Fibroblast of lung (primary cell): ENCODE measurements at regions not wholly inside any gene's neighbourhood (a gene's known extent, or its start where the extent isn't known, plus 50 kb on each side); places are given as distances from the start of the nearest gene placed in this dataset.

Source experiments
- DNase-seq, 2 donors: peaks; one replicate each; pipeline versions ENCODE4 v3.0.0 to v3.0.0-alpha.2; 2010; ENCODE audit warnings: low read depth in 2 of 2
- H2AFZ ChIP-seq: 2 replicates; pipeline ENCODE4 v1.5.1; 2012; ENCODE audit warnings: low read length, control low read depth, inconsistent platforms
- H3K27ac ChIP-seq: 2 replicates; pipeline ENCODE4 v1.5.1; 2011; ENCODE audit warnings: low read length, control low read depth; ENCODE audit not compliant: insufficient read depth
- H3K27me3 ChIP-seq: 2 replicates; pipeline ENCODE4 v1.5.1; 2011; ENCODE audit warnings: mild to moderate bottlenecking, low read length; ENCODE audit not compliant: control insufficient read depth, insufficient read depth
- H3K36me3 ChIP-seq: 2 replicates; pipeline ENCODE4 v1.5.1; 2011; ENCODE audit warnings: low read length; ENCODE audit not compliant: control insufficient read depth, insufficient read depth
- H3K4me1 ChIP-seq: 2 replicates; pipeline ENCODE4 v1.5.1; 2011; ENCODE audit warnings: low read length; ENCODE audit not compliant: control insufficient read depth, insufficient read depth; ENCODE audit errors: extremely low read depth
- H3K4me2 ChIP-seq: 2 replicates; pipeline ENCODE4 v1.5.1; 2011; ENCODE audit warnings: low read length, control low read depth; ENCODE audit not compliant: insufficient read depth; ENCODE audit errors: extremely low read depth
- H3K4me3 ChIP-seq, 4 experiments: fragments of 200-600 bp in 1 of 4; sonication (generic) in 1 of 4; replicated peaks in 1 of 4; 2 replicates each; pipeline ENCODE4 v1.5.1; 2011 to 2016; ENCODE audit warnings: low read length in 4 of 4, low read depth in 3 of 4, mild to moderate bottlenecking in 3 of 4, control low read depth in 2 of 4, inconsistent platforms in 1 of 4, mixed read lengths in 1 of 4; ENCODE audit not compliant: insufficient read depth in 1 of 4; ENCODE audit errors: control extremely low read depth in 1 of 4
- H3K79me2 ChIP-seq: 2 replicates; pipeline ENCODE4 v1.5.1; 2012; ENCODE audit warnings: mild to moderate bottlenecking, low read length, inconsistent platforms; ENCODE audit not compliant: control insufficient read depth, insufficient read depth
- H3K9ac ChIP-seq: 2 replicates; pipeline ENCODE4 v1.5.1; 2011; ENCODE audit warnings: mild to moderate bottlenecking, low read length, control low read depth; ENCODE audit not compliant: insufficient read depth
- H3K9me3 ChIP-seq: 2 replicates; pipeline ENCODE4 v1.5.1; 2012; ENCODE audit warnings: low read depth, low read length; ENCODE audit not compliant: control insufficient read depth, insufficient read depth
- H4K20me1 ChIP-seq: 2 replicates; pipeline ENCODE4 v1.5.1; 2011; ENCODE audit warnings: low read length; ENCODE audit not compliant: control insufficient read depth, insufficient read depth; ENCODE audit errors: extremely low read depth
- CTCF ChIP-seq, 2 donors: IDR thresholded peaks in 1 of 2; conservative IDR thresholded peaks in 1 of 2; 1 replicate in 1 of 2; 2 replicates in 1 of 2; pipeline ENCODE4 v1.5.1; 2011 to 2012; ENCODE audit warnings: low read length in 2 of 2, control low read depth in 1 of 2, inconsistent platforms in 1 of 2, low read depth in 1 of 2, mild to moderate bottlenecking in 1 of 2
- EZH2 ChIP-seq: IDR thresholded peaks from 2 replicates; pipeline ENCODE4 v1.5.1; 2012; ENCODE audit warnings: low read length, control low read depth, mild to moderate bottlenecking; ENCODE audit errors: missing control alignments

- Histone ChIP-seq H3K27ac (no peak overlapping the region), H3K79me2 (no peaks in the 10 kb centered on the region), H3K4me2 (no peak overlapping the region), H4K20me1 (no peaks in the 10 kb centered on the region), H3K36me3 (no peaks in the 10 kb centered on the region), H3K4me3 (no peak overlapping the region), H3K9me3 (no peaks in the 10 kb centered on the region), H3K9ac (no peak overlapping the region), H2AFZ (no peak overlapping the region), H3K4me1 (no peaks in the 10 kb centered on the region), H3K27me3 (no peaks in the 10 kb centered on the region)
- no peak for TF ChIP-seq EZH2
- TF ChIP-seq CTCF (conservative IDR thresholded peaks at IDR 0.05 in 1 of 2, IDR thresholded peaks at IDR 0.05 in 1 of 2; ENCODE audit: low read depth in 1 of 2, low read length in 2 of 2): no peak
- DNase-seq: no peak
These were observed 431.8 kb downstream of the SLC6A15 start for GRCh38 chr12:84480803-84481202.

GRCh38 chr12:84470361-84470760 is 442.2 kb downstream of the SLC6A15 start:
- no peaks in the 10 kb centered on the region for H3K4me1 ChIP-seq
- H3K27me3 ChIP-seq: no peaks in the 10 kb centered on the region
- H3K4me2 ChIP-seq: no peak overlapping the region
- no peak overlapping the region for H3K4me3 ChIP-seq
- H3K9ac ChIP-seq: no peak overlapping the region
- H2AFZ ChIP-seq: no peak overlapping the region
- no peaks in the 10 kb centered on the region for H3K36me3 ChIP-seq
- no peaks in the 10 kb centered on the region for H4K20me1 ChIP-seq
- TF ChIP-seq EZH2 (no peak), CTCF (conservative IDR thresholded peaks at IDR 0.05 in 1 of 2, IDR thresholded peaks at IDR 0.05 in 1 of 2; ENCODE audit: low read depth in 1 of 2, low read length in 2 of 2) (no peak)
- no peak for DNase-seq
- no peaks in the 10 kb centered on the region for H3K9me3 ChIP-seq
- no peaks in the 10 kb centered on the region for H3K79me2 ChIP-seq
- H3K27ac ChIP-seq: no peak overlapping the region

- Histone ChIP-seq H3K9me3 (no peaks in the 10 kb centered on the region), H3K36me3 (no peaks in the 10 kb centered on the region), H3K27me3 (no peaks in the 10 kb centered on the region), H3K4me3 (no peak overlapping the region), H4K20me1 (no peaks in the 10 kb centered on the region), H3K27ac (no peak overlapping the region), H3K79me2 (no peaks in the 10 kb centered on the region), H3K9ac (no peak overlapping the region), H3K4me1 (no peaks in the 10 kb centered on the region), H3K4me2 (no peak overlapping the region), H2AFZ (no peak overlapping the region)
- no peak for DNase-seq
- no peak for TF ChIP-seq EZH2
- TF ChIP-seq CTCF (conservative IDR thresholded peaks at IDR 0.05 in 1 of 2, IDR thresholded peaks at IDR 0.05 in 1 of 2; ENCODE audit: low read depth in 1 of 2, low read length in 2 of 2): no peak
These were observed 448.0 kb downstream of the SLC6A15 start for GRCh38 chr12:84464616-84465015.
